ENCODE measurements at regions not wholly inside any gene's neighbourhood (a gene's known extent, or its start where the extent isn't known, plus 50 kb on each side); places are given as distances from the start of the nearest gene placed in this dataset.
A peak's percentile ranks its signal among the peaks of the same experiment; 100 is the strongest.

GRCh38 chr12:131363393-131363792 lies 347.5 kb upstream of the SFSWAP start:
- no peak overlapping the region for H2AK5ac ChIP-seq (ENCODE audit: low read length)
- no peak overlapping the region for H4K12ac ChIP-seq (ENCODE audit: low read depth, low read length)
- no peak overlapping the region for H2BK120ac ChIP-seq (ENCODE audit: insufficient read depth, low read length, poor library complexity)
- DNase-seq: no peak
- no peak overlapping the region for H3K4me2 ChIP-seq (ENCODE audit: low read length)
- H2BK12ac ChIP-seq (ENCODE audit: low read length): no peak overlapping the region
- no CpG with 5 or more reads among the region's 7 CpGs for WGBS (ENCODE audit: extremely low coverage, insufficient coverage, insufficient read length)
- H3K79me1 ChIP-seq (ENCODE audit: low read length): no peaks in the 10 kb centered on the region
- H2BK5ac ChIP-seq (ENCODE audit: low read depth, low read length, poor library complexity): no peak overlapping the region
- no peak overlapping the region for H4K8ac ChIP-seq (ENCODE audit: low read depth, low read length)
- H3K4me3 ChIP-seq (ENCODE audit: low read depth, low read length): no peak overlapping the region
- H3K36me3 ChIP-seq (ENCODE audit: control insufficient read depth in 1 of 2, insufficient read depth in 2 of 2, low read length in 2 of 2): no peaks in the 10 kb centered on the region
- no peaks in the 10 kb centered on the region for H3K27me3 ChIP-seq (ENCODE audit: insufficient read depth, low read length)
- no peak overlapping the region for H3K23ac ChIP-seq (ENCODE audit: low read length)
- H3K18ac ChIP-seq (ENCODE audit: low read length): no peak overlapping the region
- H3K27ac ChIP-seq (ENCODE audit: low read depth, low read length): no peak overlapping the region
- H3K4ac ChIP-seq (ENCODE audit: low read depth, low read length): no peak overlapping the region
- H3K9ac ChIP-seq (ENCODE audit: low read length): no peak overlapping the region
- no peak overlapping the region for H3K14ac ChIP-seq (ENCODE audit: low read length)
- no peaks in the 10 kb centered on the region for H3K4me1 ChIP-seq (ENCODE audit: control insufficient read depth in 1 of 2, insufficient read depth in 2 of 2, low read length in 2 of 2)
- no peak overlapping the region for H2AFZ ChIP-seq (ENCODE audit: insufficient read depth, low read length, poor library complexity)
- no peaks in the 10 kb centered on the region for H3K79me2 ChIP-seq (ENCODE audit: control insufficient read depth, insufficient read depth, low read length, poor library complexity)
- H3K9me3 ChIP-seq (ENCODE audit: insufficient read depth, low read depth, low read length): peaks cover 4% of the 10 kb centered on the region
- no peak overlapping the region for H4K91ac ChIP-seq (ENCODE audit: low read depth, low read length)

GRCh38 chr12:131363841-131364495 lies 346.9 kb upstream of the SFSWAP start:
- Histone ChIP-seq H3K27me3 (ENCODE audit: insufficient read depth, low read length) (no peaks in the 10 kb centered on the region), H2BK120ac (ENCODE audit: insufficient read depth, low read length, poor library complexity) (no peak overlapping the region), H2AFZ (ENCODE audit: insufficient read depth, low read length, poor library complexity) (no peak overlapping the region), H3K4me1 (ENCODE audit: control insufficient read depth in 1 of 2, insufficient read depth in 2 of 2, low read length in 2 of 2) (no peaks in the 10 kb centered on the region), H2BK5ac (ENCODE audit: low read depth, low read length, poor library complexity) (no peak overlapping the region), H3K18ac (ENCODE audit: low read length) (no peak overlapping the region), H3K79me2 (ENCODE audit: control insufficient read depth, insufficient read depth, low read length, poor library complexity) (no peaks in the 10 kb centered on the region), H3K27ac (ENCODE audit: low read depth, low read length) (no peak overlapping the region), H3K4ac (ENCODE audit: low read depth, low read length) (no peak overlapping the region), H3K79me1 (ENCODE audit: low read length) (no peaks in the 10 kb centered on the region), H3K9ac (ENCODE audit: low read length) (no peak overlapping the region), H3K14ac (ENCODE audit: low read length) (no peak overlapping the region), H3K36me3 (ENCODE audit: control insufficient read depth in 1 of 2, insufficient read depth in 2 of 2, low read length in 2 of 2) (no peaks in the 10 kb centered on the region), H4K91ac (ENCODE audit: low read depth, low read length) (no peak overlapping the region), H3K23ac (ENCODE audit: low read length) (no peak overlapping the region), H2AK5ac (ENCODE audit: low read length) (no peak overlapping the region), H3K9me3 (ENCODE audit: insufficient read depth, low read depth, low read length) (peaks cover 4% of the 10 kb centered on the region), H2BK12ac (ENCODE audit: low read length) (no peak overlapping the region), H3K4me3 (ENCODE audit: low read depth, low read length) (no peak overlapping the region), H3K4me2 (ENCODE audit: low read length) (no peak overlapping the region), H4K12ac (ENCODE audit: low read depth, low read length) (no peak overlapping the region), H4K8ac (ENCODE audit: low read depth, low read length) (no peak overlapping the region)
- WGBS (ENCODE audit: extremely low coverage, insufficient coverage, insufficient read length): no CpG with 5 or more reads among the region's 14 CpGs
- no peak for DNase-seq

GRCh38 chr12:131364903-131365820 lies 345.7 kb upstream of the SFSWAP start:
- Histone ChIP-seq H3K36me3 (ENCODE audit: control insufficient read depth in 1 of 2, insufficient read depth in 2 of 2, low read length in 2 of 2) (no peaks in the 10 kb centered on the region), H3K18ac (ENCODE audit: low read length) (no peak overlapping the region), H3K79me2 (ENCODE audit: control insufficient read depth, insufficient read depth, low read length, poor library complexity) (no peaks in the 10 kb centered on the region), H3K9ac (ENCODE audit: low read length) (no peak overlapping the region), H2BK120ac (ENCODE audit: insufficient read depth, low read length, poor library complexity) (no peak overlapping the region), H4K8ac (ENCODE audit: low read depth, low read length) (no peak overlapping the region), H3K4me3 (ENCODE audit: low read depth, low read length) (no peak overlapping the region), H3K4ac (ENCODE audit: low read depth, low read length) (no peak overlapping the region), H2AK5ac (ENCODE audit: low read length) (no peak overlapping the region), H3K23ac (ENCODE audit: low read length) (no peak overlapping the region), H2BK12ac (ENCODE audit: low read length) (no peak overlapping the region), H3K4me2 (ENCODE audit: low read length) (no peak overlapping the region), H4K91ac (ENCODE audit: low read depth, low read length) (no peak overlapping the region), H3K14ac (ENCODE audit: low read length) (no peak overlapping the region), H3K27ac (ENCODE audit: low read depth, low read length) (no peak overlapping the region), H2BK5ac (ENCODE audit: low read depth, low read length, poor library complexity) (no peak overlapping the region), H3K9me3 (ENCODE audit: insufficient read depth, low read depth, low read length) (peaks cover 4% of the 10 kb centered on the region), H4K12ac (ENCODE audit: low read depth, low read length) (no peak overlapping the region), H3K79me1 (ENCODE audit: low read length) (no peaks in the 10 kb centered on the region), H2AFZ (ENCODE audit: insufficient read depth, low read length, poor library complexity) (no peak overlapping the region), H3K27me3 (ENCODE audit: insufficient read depth, low read length) (no peaks in the 10 kb centered on the region), H3K4me1 (ENCODE audit: control insufficient read depth in 1 of 2, insufficient read depth in 2 of 2, low read length in 2 of 2) (no peaks in the 10 kb centered on the region)
- WGBS (ENCODE audit: extremely low coverage, insufficient coverage, insufficient read length): no CpG with 5 or more reads among the region's 12 CpGs
- no peak for DNase-seq

- peak in 1 of 2 donors; percentile 16 for DNase-seq
- H3K14ac ChIP-seq (ENCODE audit: low read length): no peak overlapping the region
- H3K79me2 ChIP-seq (ENCODE audit: control insufficient read depth, insufficient read depth, low read length, poor library complexity): no peaks in the 10 kb centered on the region
Measured at GRCh38 chr12:131365821-131366260, 345.0 kb upstream of the SFSWAP start.

More at GRCh38 chr12:131365821-131366260, 345.0 kb upstream of the SFSWAP start:
- Histone ChIP-seq H4K91ac (ENCODE audit: low read depth, low read length) (no peak overlapping the region), H3K36me3 (ENCODE audit: control insufficient read depth in 1 of 2, insufficient read depth in 2 of 2, low read length in 2 of 2) (no peaks in the 10 kb centered on the region), H3K4ac (ENCODE audit: low read depth, low read length) (no peak overlapping the region), H3K4me3 (ENCODE audit: low read depth, low read length) (no peak overlapping the region), H2AK5ac (ENCODE audit: low read length) (no peak overlapping the region), H3K79me1 (ENCODE audit: low read length) (no peaks in the 10 kb centered on the region), H3K4me1 (ENCODE audit: control insufficient read depth in 1 of 2, insufficient read depth in 2 of 2, low read length in 2 of 2) (no peaks in the 10 kb centered on the region), H3K27me3 (ENCODE audit: insufficient read depth, low read length) (no peaks in the 10 kb centered on the region), H3K9ac (ENCODE audit: low read length) (no peak overlapping the region), H4K8ac (ENCODE audit: low read depth, low read length) (no peak overlapping the region), H2BK120ac (ENCODE audit: insufficient read depth, low read length, poor library complexity) (no peak overlapping the region), H3K9me3 (ENCODE audit: insufficient read depth, low read depth, low read length) (peaks cover 4% of the 10 kb centered on the region), H3K4me2 (ENCODE audit: low read length) (no peak overlapping the region), H2AFZ (ENCODE audit: insufficient read depth, low read length, poor library complexity) (no peak overlapping the region), H3K18ac (ENCODE audit: low read length) (no peak overlapping the region), H4K12ac (ENCODE audit: low read depth, low read length) (no peak overlapping the region), H2BK5ac (ENCODE audit: low read depth, low read length, poor library complexity) (no peak overlapping the region), H2BK12ac (ENCODE audit: low read length) (no peak overlapping the region), H3K23ac (ENCODE audit: low read length) (no peak overlapping the region), H3K27ac (ENCODE audit: low read depth, low read length) (no peak overlapping the region)
- WGBS (ENCODE audit: extremely low coverage, insufficient coverage, insufficient read length): no CpG with 5 or more reads among the region's 15 CpGs

Data from trophoblast cell (in vitro differentiated cells and primary cell).